Brain microvascular endothelial cell (primary cell): ENCODE measurements at regions not wholly inside any gene's neighbourhood (a gene's known extent, or its start where the extent isn't known, plus 50 kb on each side); places are given as distances from the start of the nearest gene placed in this dataset.
A peak's percentile ranks its signal among the peaks of the same experiment; 100 is the strongest.

Experiments used
- DNase-seq: peaks from one replicate; pipeline ENCODE4 v3.0.0-alpha.2; 2020
- H3K27ac ChIP-seq: fragments of 250-450 bp; sonication (Bioruptor Pico); 2 replicates; pipeline ENCODE4 v1.5.1; 2020; ENCODE audit warnings: mild to moderate bottlenecking, moderate library complexity
- H3K27me3 ChIP-seq: fragments of 250-450 bp; sonication (Bioruptor Pico); replicated peaks from 2 replicates; pipeline ENCODE4 v1.5.1; 2020; ENCODE audit warnings: mild to moderate bottlenecking
- H3K36me3 ChIP-seq: fragments of 250-450 bp; sonication (Bioruptor Pico); replicated peaks from 2 replicates; pipeline ENCODE4 v1.5.1; 2020; ENCODE audit warnings: mild to moderate bottlenecking
- H3K4me3 ChIP-seq: 2 replicates; pipeline ENCODE4 v1.5.1; 2011; ENCODE audit warnings: low read depth, mild to moderate bottlenecking, control low read depth, low read length, moderate library complexity
- CTCF ChIP-seq: IDR thresholded peaks from 2 replicates; pipeline ENCODE4 v1.5.1; 2011; ENCODE audit warnings: low read depth, mild to moderate bottlenecking, moderate library complexity, low read length, control low read depth, inconsistent platforms; ENCODE audit errors: missing control alignments
- in situ Hi-C: cut with HindIII; loops from 2 replicates; pipeline ENCODE4 v1.10.0; 2017; ENCODE audit warnings: low sequenced_read_pairs, low pct_ligation_motif_present

GRCh38 chr1:98437011-98437410 is 224.5 kb upstream of the SNX7 start:
- H3K36me3 ChIP-seq: no peaks in the 10 kb centered on the region
- in situ Hi-C loops: no loop called here
- no peak for TF ChIP-seq CTCF
- DNase-seq: no peak
- H3K27me3 ChIP-seq: no peaks in the 10 kb centered on the region
- H3K4me3 ChIP-seq: no peak overlapping the region
- H3K27ac ChIP-seq: no peak overlapping the region

GRCh38 chr1:98429965-98430443 is 231.5 kb upstream of the SNX7 start:
- TF ChIP-seq CTCF: no peak
- no peak overlapping the region for H3K27ac ChIP-seq
- H3K27me3 ChIP-seq: no peaks in the 10 kb centered on the region
- H3K36me3 ChIP-seq: no peaks in the 10 kb centered on the region
- no peak for DNase-seq
- H3K4me3 ChIP-seq: no peak overlapping the region
- in situ Hi-C loops: no loop called here

GRCh38 chr1:98428864-98429263 is 232.7 kb upstream of the SNX7 start:
- no peak for TF ChIP-seq CTCF
- in situ Hi-C loops: no loop called here
- no peaks in the 10 kb centered on the region for H3K27me3 ChIP-seq
- H3K36me3 ChIP-seq: no peaks in the 10 kb centered on the region
- DNase-seq: no peak
- no peak overlapping the region for H3K4me3 ChIP-seq
- no peak overlapping the region for H3K27ac ChIP-seq

GRCh38 chr1:98427664-98428063 is 233.9 kb upstream of the SNX7 start:
- Histone ChIP-seq H3K27ac (no peak overlapping the region), H3K4me3 (no peak overlapping the region), H3K36me3 (no peaks in the 10 kb centered on the region), H3K27me3 (no peaks in the 10 kb centered on the region)
- no peak for TF ChIP-seq CTCF
- no peak for DNase-seq
- in situ Hi-C loops: no loop called here

GRCh38 chr1:98426092-98426491 is 235.4 kb upstream of the SNX7 start:
- no peak for DNase-seq
- in situ Hi-C loops: no loop called here
- Histone ChIP-seq H3K36me3 (no peaks in the 10 kb centered on the region), H3K27ac (no peak overlapping the region), H3K4me3 (no peak overlapping the region), H3K27me3 (no peaks in the 10 kb centered on the region)
- TF ChIP-seq CTCF: no peak

- H3K27ac ChIP-seq: no peak overlapping the region
- H3K36me3 ChIP-seq: no peaks in the 10 kb centered on the region
- in situ Hi-C loops: no loop called here
- DNase-seq: peak; percentile 16
- H3K4me3 ChIP-seq: no peak overlapping the region
- TF ChIP-seq CTCF: no peak
- H3K27me3 ChIP-seq: no peaks in the 10 kb centered on the region
These were observed 238.7 kb upstream of the SNX7 start for GRCh38 chr1:98422816-98423215.
